Smooth muscle cell (in vitro differentiated cells): ENCODE measurements at regions not wholly inside any gene's neighbourhood (a gene's known extent, or its start where the extent isn't known, plus 50 kb on each side); places are given as distances from the start of the nearest gene placed in this dataset.

Experiments
- DNase-seq: peaks from one replicate; lab custom pipeline; 2025; ENCODE audit not compliant: unreplicated experiment; lab: John Stamatoyannopoulos, UW
- H2AFZ ChIP-seq: fragments of 200-600 bp; sonication (generic); 2 replicates; pipeline ENCODE4 v1.6.0; 2016; ENCODE audit warnings: antibody characterized with exemption, low read depth, mild to moderate bottlenecking
- H3F3A ChIP-seq: fragments of 200-600 bp; sonication (generic); 2 replicates; pipeline ENCODE4 v1.6.0; 2017; ENCODE audit warnings: antibody characterized with exemption, low read depth
- H3K27ac ChIP-seq: fragments of 200-600 bp; sonication (generic); 2 replicates; pipeline ENCODE4 v1.5.1; 2016; ENCODE audit warnings: low read depth, mild to moderate bottlenecking
- H3K27me3 ChIP-seq: fragments of 200-600 bp; sonication (generic); 2 replicates; pipeline ENCODE4 v1.6.1; 2016; ENCODE audit warnings: low read depth, mild to moderate bottlenecking
- H3K36me3 ChIP-seq: fragments of 200-600 bp; sonication (generic); 2 replicates; pipeline ENCODE4 v1.5.1; 2016; ENCODE audit warnings: low read depth
- H3K4me1 ChIP-seq: fragments of 200-600 bp; sonication (generic); 2 replicates; pipeline ENCODE4 v1.5.1; 2016; ENCODE audit warnings: low read depth
- H3K4me2 ChIP-seq: fragments of 200-600 bp; sonication (generic); 2 replicates; pipeline ENCODE4 v1.6.0; 2016; ENCODE audit warnings: mild to moderate bottlenecking
- H3K4me3 ChIP-seq: fragments of 200-600 bp; sonication (generic); 2 replicates; pipeline ENCODE4 v1.5.1; 2016; ENCODE audit warnings: mild to moderate bottlenecking
- H3K79me2 ChIP-seq: fragments of 200-600 bp; sonication (generic); 2 replicates; pipeline ENCODE4 v1.6.0; 2016; ENCODE audit warnings: low read depth, mild to moderate bottlenecking
- H3K9ac ChIP-seq: fragments of 200-600 bp; sonication (generic); 2 replicates; pipeline ENCODE4 v1.6.0; 2016; ENCODE audit warnings: low read depth
- H3K9me3 ChIP-seq: fragments of 200-600 bp; sonication (generic); replicated peaks from 2 replicates; pipeline ENCODE4 v1.5.1; 2016; ENCODE audit warnings: low read depth
- H4K20me1 ChIP-seq: fragments of 200-600 bp; sonication (generic); 2 replicates; pipeline ENCODE4 v1.6.0; 2016; ENCODE audit warnings: low read depth
- CTCF ChIP-seq: fragments of 200-600 bp; sonication (generic); IDR thresholded peaks from 2 replicates; pipeline ENCODE4 v1.5.1; 2017; ENCODE audit warnings: borderline replicate concordance, mild to moderate bottlenecking, antibody characterized with exemption; ENCODE audit not compliant: insufficient read depth, poor library complexity, severe bottlenecking
- WGBS: methylation state at CpG from one replicate; pipeline ENCODE4 v1.1.7; 2016; ENCODE audit warnings: low lambda C conversion rate; 5-methylcytosine and 5-hydroxymethylcytosine counted together

GRCh38 chr2:217121565-217121964 lies 261.7 kb upstream of the TNP1 start:
- Histone ChIP-seq H3F3A (no peaks in the 10 kb centered on the region), H2AFZ (no peak overlapping the region), H3K27ac (no peak overlapping the region), H3K9me3 (no peaks in the 10 kb centered on the region), H4K20me1 (no peaks in the 10 kb centered on the region), H3K4me2 (no peak overlapping the region), H3K9ac (no peak overlapping the region), H3K4me1 (no peaks in the 10 kb centered on the region), H3K27me3 (no peaks in the 10 kb centered on the region), H3K4me3 (no peak overlapping the region), H3K36me3 (no peaks in the 10 kb centered on the region), H3K79me2 (no peaks in the 10 kb centered on the region)
- no peak for DNase-seq
- 68% methylated on average over 2 of the region's 2 CpGs for WGBS
- TF ChIP-seq CTCF: no peak

- Histone ChIP-seq H2AFZ (no peak overlapping the region), H3K79me2 (no peaks in the 10 kb centered on the region), H3K27me3 (no peaks in the 10 kb centered on the region), H3F3A (no peaks in the 10 kb centered on the region), H3K27ac (no peak overlapping the region), H3K9me3 (no peaks in the 10 kb centered on the region), H3K4me1 (no peaks in the 10 kb centered on the region), H3K4me2 (no peak overlapping the region), H3K9ac (no peak overlapping the region), H3K4me3 (no peak overlapping the region), H4K20me1 (no peaks in the 10 kb centered on the region), H3K36me3 (no peaks in the 10 kb centered on the region)
- no peak for TF ChIP-seq CTCF
- 98% methylated on average over 4 of the region's 4 CpGs for WGBS
- DNase-seq: no peak
These were observed 260.6 kb upstream of the TNP1 start for GRCh38 chr2:217120429-217120828.

GRCh38 chr2:217118559-217119284 lies 258.9 kb upstream of the TNP1 start:
- Histone ChIP-seq H3K27ac (no peak overlapping the region), H3K9ac (no peak overlapping the region), H4K20me1 (no peaks in the 10 kb centered on the region), H3K4me3 (no peak overlapping the region), H3K79me2 (no peaks in the 10 kb centered on the region), H3K4me1 (peaks cover 2% of the 10 kb centered on the region), H3K9me3 (no peaks in the 10 kb centered on the region), H3K4me2 (no peak overlapping the region), H3K27me3 (no peaks in the 10 kb centered on the region), H3K36me3 (no peaks in the 10 kb centered on the region), H2AFZ (peak overlapping the region; percentile 27), H3F3A (no peaks in the 10 kb centered on the region)
- TF ChIP-seq CTCF: no peak
- WGBS: 75% methylated on average over 7 of the region's 7 CpGs
- DNase-seq: no peak

GRCh38 chr2:217117523-217117922 lies 257.7 kb upstream of the TNP1 start:
- Histone ChIP-seq H3K9me3 (no peaks in the 10 kb centered on the region), H3K4me1 (peaks cover 2% of the 10 kb centered on the region), H4K20me1 (no peaks in the 10 kb centered on the region), H3K79me2 (no peaks in the 10 kb centered on the region), H3K27me3 (no peaks in the 10 kb centered on the region), H3K36me3 (no peaks in the 10 kb centered on the region), H3K9ac (no peak overlapping the region), H3K4me3 (no peak overlapping the region), H2AFZ (no peak overlapping the region), H3K4me2 (no peak overlapping the region), H3F3A (no peaks in the 10 kb centered on the region), H3K27ac (no peak overlapping the region)
- DNase-seq: no peak
- WGBS: 100% methylated on average over 1 of the region's 1 CpG
- TF ChIP-seq CTCF: no peak
